SJCRH30 (cell line): ENCODE measurements at regions not wholly inside any gene's neighbourhood (a gene's known extent, or its start where the extent isn't known, plus 50 kb on each side); places are given as distances from the start of the nearest gene placed in this dataset.

Experiments
- DNase-seq, 2 experiments: peaks; one replicate each; pipeline ENCODE4 v3.0.0-alpha.2; 2015 to 2020
- H3K27ac ChIP-seq: fragments of 250-450 bp; sonication (Bioruptor Pico); 2 replicates; pipeline ENCODE4 v1.5.1; 2020; ENCODE audit warnings: mild to moderate bottlenecking, moderate library complexity
- H3K27me3 ChIP-seq: fragments of 250-450 bp; sonication (Bioruptor Pico); 2 replicates; pipeline ENCODE4 v1.5.1; 2020; ENCODE audit warnings: mild to moderate bottlenecking, moderate library complexity
- H3K36me3 ChIP-seq: fragments of 250-450 bp; sonication (Bioruptor Pico); 2 replicates; pipeline ENCODE4 v1.5.1; 2020; ENCODE audit warnings: mild to moderate bottlenecking, moderate library complexity
- H3K4me1 ChIP-seq: fragments of 250-450 bp; sonication (Bioruptor Pico); 2 replicates; pipeline ENCODE4 v1.5.1; 2020; ENCODE audit warnings: mild to moderate bottlenecking, moderate library complexity
- H3K4me3 ChIP-seq: fragments of 250-450 bp; sonication (Bioruptor Pico); 2 replicates; pipeline ENCODE4 v1.5.1; 2020; ENCODE audit warnings: mild to moderate bottlenecking, moderate library complexity
- H3K9me3 ChIP-seq: fragments of 250-450 bp; sonication (Bioruptor Pico); replicated peaks from 2 replicates; pipeline ENCODE4 v1.5.1; 2020; ENCODE audit warnings: mild to moderate bottlenecking, moderate library complexity

DNA sequence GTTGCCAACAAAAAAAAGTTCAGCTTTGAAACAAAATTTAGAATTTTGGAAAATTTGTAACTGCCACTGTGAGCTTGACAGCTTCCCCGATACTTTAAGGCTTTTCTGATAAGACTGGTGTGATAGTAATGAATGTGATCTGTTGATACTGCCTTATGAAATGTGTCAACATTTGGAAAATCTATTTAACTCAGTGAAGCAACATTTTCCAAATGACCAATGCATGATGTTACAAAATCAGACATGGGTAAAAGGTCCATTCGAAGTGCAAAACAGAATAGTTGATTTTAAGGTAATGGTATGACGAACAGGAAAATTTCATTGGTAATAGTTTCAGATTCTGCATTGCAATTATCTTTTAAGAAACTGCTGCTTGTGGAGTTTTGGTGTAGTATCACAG is 175.4 kb downstream of the SEM1 start:
- no peaks in the 10 kb centered on the region for H3K9me3 ChIP-seq
- no peaks in the 10 kb centered on the region for H3K27me3 ChIP-seq
- no peaks in the 10 kb centered on the region for H3K36me3 ChIP-seq
- H3K4me3 ChIP-seq, result no peak overlapping the region
- H3K27ac ChIP-seq, result no peak overlapping the region
- H3K4me1 ChIP-seq, result no peaks in the 10 kb centered on the region
- DNase-seq, result no peak

DNA sequence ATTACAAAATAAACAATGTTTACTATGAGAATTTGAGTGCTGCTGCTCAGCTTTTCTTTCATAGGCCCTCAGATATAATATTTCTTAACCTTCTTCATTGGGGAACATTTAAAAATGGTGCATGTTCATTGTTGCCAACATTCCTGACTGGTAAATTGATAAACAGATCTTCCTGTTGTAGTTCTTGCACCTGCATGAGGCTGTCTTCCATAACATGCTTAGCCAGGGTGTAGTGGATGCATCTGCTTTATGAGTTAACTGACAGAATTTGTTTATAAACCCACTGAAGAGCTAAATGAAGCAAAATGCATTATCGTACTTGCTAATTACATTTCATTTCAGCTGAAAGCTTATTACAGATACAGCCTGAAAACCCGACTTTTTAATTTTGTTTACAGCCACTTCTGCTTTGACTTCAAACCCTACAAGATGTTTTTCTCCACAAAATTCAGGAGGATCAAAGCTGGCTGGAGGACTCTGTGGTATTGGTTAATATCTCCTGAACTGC is 177.2 kb downstream of the SEM1 start:
- no peak overlapping the region for H3K27ac ChIP-seq
- H3K4me3 ChIP-seq, result no peak overlapping the region
- no peak for DNase-seq
- no peaks in the 10 kb centered on the region for H3K36me3 ChIP-seq
- H3K27me3 ChIP-seq, result no peaks in the 10 kb centered on the region
- H3K9me3 ChIP-seq, result no peaks in the 10 kb centered on the region
- no peaks in the 10 kb centered on the region for H3K4me1 ChIP-seq

DNA sequence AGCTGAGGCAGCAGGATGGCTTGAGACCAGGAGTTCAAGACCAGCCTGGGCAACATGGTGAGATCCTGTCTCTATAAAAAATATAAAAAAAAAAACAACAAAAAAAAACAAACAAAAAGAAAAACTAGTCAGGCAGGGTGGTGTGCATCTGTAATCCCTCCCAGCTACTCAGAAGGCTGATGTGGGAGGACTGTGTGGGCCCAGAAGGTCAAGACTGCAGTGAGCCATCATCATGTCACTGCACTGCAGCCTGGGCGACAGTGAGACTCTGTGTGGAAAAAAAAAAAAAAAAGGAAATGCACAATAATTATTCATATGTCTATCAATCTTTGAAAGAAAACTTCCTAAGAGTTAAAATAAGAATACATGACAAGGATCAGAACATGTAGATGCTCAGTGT is 178.3 kb downstream of the SEM1 start:
- Histone ChIP-seq H3K9me3 (no peaks in the 10 kb centered on the region), H3K27me3 (no peaks in the 10 kb centered on the region), H3K36me3 (no peaks in the 10 kb centered on the region), H3K27ac (no peak overlapping the region), H3K4me3 (no peak overlapping the region), H3K4me1 (no peaks in the 10 kb centered on the region)
- no peak for DNase-seq

DNA sequence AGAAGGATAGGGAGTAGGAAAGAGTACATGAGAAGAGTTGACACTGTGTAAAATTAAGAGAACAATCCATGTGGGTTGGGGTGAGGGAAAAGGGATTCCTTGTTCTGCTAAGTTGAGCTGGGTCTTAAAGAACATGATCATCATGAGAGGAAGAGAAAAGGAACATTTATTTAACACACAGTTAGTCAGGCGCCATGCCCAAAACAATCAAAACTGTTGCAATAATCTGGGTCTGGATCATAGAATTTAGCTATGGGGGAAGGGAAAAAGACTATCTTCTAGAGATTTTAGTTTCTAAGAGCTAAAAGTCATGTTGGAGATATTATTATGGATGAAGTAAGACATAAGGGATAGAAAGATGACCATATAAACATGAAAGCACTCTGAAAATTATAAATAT is 178.9 kb downstream of the SEM1 start:
- H3K36me3 ChIP-seq, result no peaks in the 10 kb centered on the region

DNA sequence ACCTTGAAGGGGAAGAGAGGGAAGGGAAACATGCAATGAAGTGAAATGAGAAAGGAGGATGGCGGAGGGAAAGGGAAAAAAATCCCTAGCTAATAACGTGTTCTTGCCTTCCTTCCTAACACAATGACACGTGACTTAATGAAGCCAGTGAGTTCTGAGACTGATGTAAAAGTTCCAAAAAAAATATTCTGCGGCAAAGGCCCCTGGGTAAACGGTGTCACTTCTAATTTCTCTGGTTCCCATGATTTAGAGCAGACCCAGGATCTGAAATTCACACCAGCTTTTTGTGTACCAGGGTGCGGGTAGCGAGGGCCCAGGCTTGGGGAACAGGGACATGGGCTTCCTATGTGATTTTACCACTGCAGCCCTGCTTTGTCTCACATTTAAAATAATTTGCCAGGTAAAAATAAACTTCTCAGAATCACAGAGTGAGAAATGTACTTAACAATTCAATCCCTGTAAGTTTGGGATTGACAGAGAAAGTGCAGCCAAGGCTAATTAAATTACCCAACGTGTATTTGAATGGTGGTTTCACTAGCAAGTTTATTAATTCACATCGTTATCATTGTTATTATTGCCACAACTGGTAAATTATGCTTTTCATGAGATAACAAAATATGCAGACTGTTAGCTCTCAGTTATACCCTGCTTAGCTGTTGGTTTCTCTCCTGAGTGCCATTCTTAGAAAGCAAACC is 182.4 kb downstream of the SEM1 start:
- Histone ChIP-seq H3K27ac (no peak overlapping the region), H3K36me3 (no peaks in the 10 kb centered on the region), H3K4me1 (no peaks in the 10 kb centered on the region), H3K27me3 (no peaks in the 10 kb centered on the region), H3K4me3 (no peak overlapping the region), H3K9me3 (no peaks in the 10 kb centered on the region)
- DNase-seq, result no peak

More for the DNA sequence above, 178.9 kb downstream of the SEM1 start:
- no peak for DNase-seq
- no peaks in the 10 kb centered on the region for H3K27me3 ChIP-seq
- no peak overlapping the region for H3K27ac ChIP-seq
- no peaks in the 10 kb centered on the region for H3K9me3 ChIP-seq
- H3K4me3 ChIP-seq, result no peak overlapping the region
- H3K4me1 ChIP-seq, result no peaks in the 10 kb centered on the region

DNA sequence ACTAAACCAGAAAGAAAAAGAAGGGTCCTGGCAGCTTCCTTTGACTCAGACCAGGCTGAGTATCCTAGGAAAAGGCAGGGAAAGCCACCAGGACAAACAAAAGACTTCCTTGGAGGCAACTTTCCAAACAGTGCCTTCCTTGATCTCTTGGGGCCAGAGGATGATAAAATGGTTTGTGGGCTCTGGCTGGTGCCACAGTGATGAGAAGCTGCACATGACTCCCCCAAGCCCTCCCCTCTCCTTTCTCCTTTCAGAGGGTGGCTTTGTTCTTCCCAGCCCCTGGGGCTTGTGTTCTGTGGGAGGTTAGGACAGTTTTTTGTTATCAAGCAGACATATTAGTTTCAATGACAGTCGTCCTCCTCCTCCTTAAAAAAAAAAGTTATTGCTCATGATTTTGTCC is 183.2 kb downstream of the SEM1 start:
- Histone ChIP-seq H3K27me3 (no peaks in the 10 kb centered on the region), H3K27ac (no peak overlapping the region), H3K36me3 (no peaks in the 10 kb centered on the region), H3K9me3 (no peaks in the 10 kb centered on the region), H3K4me1 (no peaks in the 10 kb centered on the region), H3K4me3 (no peak overlapping the region)
- DNase-seq, result no peak

DNA sequence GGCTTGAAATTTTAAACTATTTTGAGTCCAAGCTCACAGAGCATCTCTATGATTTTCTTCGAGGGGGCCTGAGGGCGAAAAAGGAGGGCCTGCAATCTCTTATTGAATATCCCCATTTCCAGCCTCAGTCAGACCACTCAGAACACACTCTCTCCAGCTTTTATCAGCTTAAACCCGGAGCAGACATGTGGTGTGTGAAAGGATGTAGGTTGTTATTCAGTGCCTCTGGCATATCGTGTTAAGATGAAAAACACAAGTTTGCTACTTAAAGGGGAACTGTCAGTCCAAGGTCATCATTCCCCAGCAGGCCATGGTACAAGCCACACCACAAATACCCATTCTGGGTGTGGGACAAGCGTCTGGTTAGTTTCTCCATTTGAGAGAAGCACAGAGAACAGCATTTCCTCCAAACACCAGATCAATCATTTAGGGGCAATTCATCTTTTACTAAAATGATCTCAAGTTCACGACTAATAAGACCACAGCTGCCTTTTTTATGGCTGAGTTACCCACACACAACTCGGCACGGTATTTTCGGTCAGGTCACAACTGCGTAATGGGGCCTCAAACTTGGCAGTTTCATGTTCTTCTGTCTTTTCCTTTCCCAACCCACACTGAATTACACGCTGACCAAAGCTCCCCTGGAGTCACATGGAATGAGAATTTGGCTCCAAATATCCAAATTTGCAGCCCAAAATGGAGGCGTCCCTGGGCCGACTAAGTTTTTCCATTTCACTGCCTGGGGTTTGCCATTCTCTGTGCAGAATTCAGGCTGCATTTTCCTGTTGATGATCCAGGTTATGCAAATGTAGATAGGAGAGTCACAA is 188.4 kb downstream of the SEM1 start:
- Histone ChIP-seq H3K27me3 (no peaks in the 10 kb centered on the region), H3K4me1 (no peaks in the 10 kb centered on the region), H3K9me3 (no peaks in the 10 kb centered on the region), H3K36me3 (no peaks in the 10 kb centered on the region), H3K27ac (no peak overlapping the region), H3K4me3 (no peak overlapping the region)
- no peak for DNase-seq

DNA sequence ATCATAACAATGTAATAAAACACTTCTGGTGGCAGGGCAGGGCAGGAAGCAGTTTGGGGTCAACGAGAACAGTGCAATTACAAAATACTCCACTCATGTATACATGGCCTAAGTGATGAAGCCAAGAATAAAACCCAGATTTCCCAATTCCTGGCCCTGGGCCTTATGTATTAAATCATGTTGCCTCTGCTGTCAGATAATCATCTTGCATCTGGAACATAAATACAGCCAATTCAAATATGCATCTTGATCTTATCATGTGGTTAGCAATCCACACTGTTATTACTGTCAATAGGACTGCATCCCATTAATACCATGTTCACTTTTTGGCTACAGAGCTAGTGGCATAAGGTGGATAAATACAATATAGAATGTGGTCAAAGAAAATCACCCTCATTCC is 186.5 kb upstream of the SLC25A13 start:
- Histone ChIP-seq H3K4me1 (no peaks in the 10 kb centered on the region), H3K4me3 (no peak overlapping the region), H3K9me3 (no peaks in the 10 kb centered on the region), H3K36me3 (no peaks in the 10 kb centered on the region), H3K27me3 (no peaks in the 10 kb centered on the region), H3K27ac (no peak overlapping the region)
- DNase-seq, result no peak

DNA sequence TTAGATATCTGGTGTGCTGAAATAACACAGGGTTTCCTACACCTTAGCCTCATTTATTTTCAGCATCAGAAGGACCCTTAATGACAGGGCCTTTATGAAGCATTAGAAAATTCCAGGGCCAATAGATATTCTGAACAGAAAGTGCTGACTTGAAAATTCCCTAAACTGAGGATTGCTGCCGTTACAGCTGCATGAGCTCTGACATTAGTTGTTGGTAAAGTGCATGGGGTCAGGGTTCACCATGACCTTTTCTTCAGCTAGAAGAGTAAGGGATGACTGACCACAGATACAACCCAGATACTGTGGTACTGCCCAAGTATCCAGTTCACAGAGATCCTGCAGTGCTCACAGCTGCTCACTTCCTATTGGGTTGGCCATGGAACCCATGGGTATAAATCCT is 181.7 kb upstream of the SLC25A13 start:
- no peaks in the 10 kb centered on the region for H3K27me3 ChIP-seq
- no peaks in the 10 kb centered on the region for H3K9me3 ChIP-seq
- H3K36me3 ChIP-seq, result no peaks in the 10 kb centered on the region
- H3K4me3 ChIP-seq, result no peak overlapping the region
- H3K27ac ChIP-seq, result no peak overlapping the region
- no peak for DNase-seq
- no peaks in the 10 kb centered on the region for H3K4me1 ChIP-seq

DNA sequence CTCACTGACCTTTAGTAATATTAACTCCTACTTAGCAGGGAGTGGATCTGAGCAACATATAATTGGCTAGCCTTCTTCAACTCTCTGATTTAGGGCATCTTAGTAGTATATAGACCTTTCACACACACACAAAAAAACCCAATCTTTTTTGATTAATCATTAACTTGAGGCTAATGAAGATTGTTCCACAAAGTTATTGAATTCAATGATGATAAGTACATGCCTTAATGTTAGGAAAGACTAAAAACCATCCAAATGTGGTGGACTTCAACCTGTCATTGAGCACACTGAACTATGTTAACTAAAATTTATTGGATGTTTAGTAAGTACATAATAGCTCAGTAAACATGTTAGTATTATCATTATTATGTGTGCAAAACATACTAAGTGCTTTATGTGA is 179.4 kb upstream of the SLC25A13 start:
- Histone ChIP-seq H3K4me3 (no peak overlapping the region), H3K27ac (no peak overlapping the region), H3K36me3 (no peaks in the 10 kb centered on the region), H3K4me1 (no peaks in the 10 kb centered on the region), H3K27me3 (no peaks in the 10 kb centered on the region), H3K9me3 (no peaks in the 10 kb centered on the region)
- DNase-seq, result no peak

DNA sequence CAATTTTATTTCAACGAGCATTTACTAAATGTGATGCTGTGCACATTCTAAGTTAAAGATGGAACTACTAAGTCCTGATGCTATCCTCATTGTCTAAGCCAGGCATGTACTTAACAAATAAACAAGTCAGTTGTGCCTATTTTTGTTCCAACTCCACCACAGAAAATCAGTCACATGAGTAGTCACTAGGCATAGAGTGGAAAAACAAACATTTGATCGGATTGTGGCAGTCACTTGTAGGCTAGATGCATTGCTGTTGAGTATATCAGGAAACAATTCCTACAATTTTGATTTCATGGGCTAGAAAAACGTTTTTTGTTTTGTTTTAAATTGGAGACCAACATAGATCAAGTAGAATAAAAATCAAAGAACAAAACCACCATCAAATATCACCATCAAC is 177.6 kb upstream of the SLC25A13 start:
- no peaks in the 10 kb centered on the region for H3K36me3 ChIP-seq
- no peak overlapping the region for H3K27ac ChIP-seq
- no peak overlapping the region for H3K4me3 ChIP-seq
- no peaks in the 10 kb centered on the region for H3K4me1 ChIP-seq
- no peaks in the 10 kb centered on the region for H3K9me3 ChIP-seq
- no peaks in the 10 kb centered on the region for H3K27me3 ChIP-seq
- DNase-seq, result no peak

DNA sequence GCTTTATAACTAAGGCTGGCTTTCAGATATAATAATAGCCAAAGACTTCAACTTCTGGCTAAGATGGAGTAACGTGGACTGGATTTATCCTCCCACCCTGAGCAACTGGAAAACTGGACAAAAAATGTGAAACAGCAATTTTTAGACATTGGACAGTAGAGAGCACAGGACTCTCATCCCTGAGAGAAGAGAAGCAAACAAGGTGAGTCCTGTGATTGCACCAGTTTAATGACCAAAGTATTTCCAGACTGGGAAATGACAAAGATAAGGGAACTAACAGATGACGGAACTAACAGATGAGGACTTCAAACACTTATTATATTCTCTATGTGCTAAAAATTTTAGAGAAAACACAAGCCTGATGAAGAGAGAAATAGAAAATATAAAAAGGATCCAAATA is 175.7 kb upstream of the SLC25A13 start:
- Histone ChIP-seq H3K27ac (no peak overlapping the region), H3K36me3 (no peaks in the 10 kb centered on the region), H3K4me1 (no peaks in the 10 kb centered on the region), H3K27me3 (no peaks in the 10 kb centered on the region), H3K9me3 (no peaks in the 10 kb centered on the region), H3K4me3 (no peak overlapping the region)
- no peak for DNase-seq

DNA sequence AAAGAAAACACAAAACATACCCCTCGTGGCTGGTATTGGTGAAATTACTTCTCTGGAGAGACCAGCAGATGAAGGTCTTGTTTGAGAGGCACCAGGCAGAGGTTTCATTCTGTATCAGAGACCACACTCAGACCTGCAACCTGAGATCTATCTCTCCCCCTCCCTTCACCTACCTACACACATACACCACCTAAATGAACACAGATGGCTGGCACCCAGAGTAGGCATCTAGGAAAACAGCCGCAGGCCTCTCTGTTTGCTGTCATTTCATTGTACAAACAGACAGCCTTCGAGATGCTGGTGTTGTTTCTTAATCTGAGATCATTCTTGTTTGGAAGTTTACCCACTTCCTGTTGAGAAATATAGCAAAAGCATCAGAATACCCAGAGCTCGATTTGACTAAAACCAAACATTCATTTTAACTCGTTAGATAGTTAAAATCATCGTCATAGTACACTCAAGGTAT is 173.9 kb upstream of the SLC25A13 start:
- Histone ChIP-seq H3K36me3 (no peaks in the 10 kb centered on the region), H3K9me3 (no peaks in the 10 kb centered on the region), H3K27ac (no peak overlapping the region), H3K4me1 (no peaks in the 10 kb centered on the region), H3K27me3 (no peaks in the 10 kb centered on the region), H3K4me3 (no peak overlapping the region)
- no peak for DNase-seq

DNA sequence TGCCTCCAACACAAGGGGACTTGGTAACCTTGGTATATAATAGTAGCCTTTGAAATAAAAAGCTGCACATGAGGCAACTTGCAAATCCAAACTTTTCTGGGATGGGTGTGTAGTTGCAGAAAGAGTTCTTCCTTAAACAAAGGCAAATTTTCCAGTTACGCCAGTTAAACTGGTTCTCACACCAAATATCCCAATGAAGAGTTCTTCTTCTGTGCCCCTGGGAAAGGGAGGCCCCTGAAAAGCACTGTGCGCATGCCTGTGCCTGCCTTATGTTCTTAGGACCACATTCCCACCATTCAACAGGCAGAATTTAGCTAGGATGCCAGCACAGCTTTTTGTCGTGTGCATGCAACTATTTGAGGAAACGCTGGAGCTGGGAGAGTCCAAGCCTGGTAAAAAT is 164.8 kb upstream of the SLC25A13 start:
- no peak for DNase-seq

DNA sequence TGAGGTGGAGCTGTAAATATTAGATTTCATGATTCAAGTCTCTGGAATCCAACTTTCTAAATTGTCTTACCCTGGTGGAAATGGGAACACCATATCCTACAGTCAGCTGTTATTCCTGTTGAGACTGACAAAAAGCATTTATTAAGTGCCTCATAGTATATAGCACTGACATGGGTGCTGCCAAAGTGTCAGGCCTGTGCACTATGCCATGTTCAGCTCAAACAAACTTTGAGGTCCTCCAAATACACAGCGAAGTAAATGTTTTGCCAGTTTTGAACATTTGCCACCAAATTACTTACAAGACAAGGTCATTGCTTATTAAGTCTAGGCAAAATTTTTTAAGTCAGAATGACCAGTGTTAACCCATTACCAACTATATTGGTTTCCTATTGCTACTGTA is 162.9 kb upstream of the SLC25A13 start:
- DNase-seq, result no peak
- Histone ChIP-seq H3K27me3 (no peaks in the 10 kb centered on the region), H3K4me3 (no peak overlapping the region), H3K36me3 (no peaks in the 10 kb centered on the region), H3K4me1 (peaks cover 3% of the 10 kb centered on the region; the same call in 1 of the 2 replicates), H3K9me3 (no peaks in the 10 kb centered on the region), H3K27ac (no peak overlapping the region)

More for the DNA sequence above, 164.8 kb upstream of the SLC25A13 start:
- H3K27ac ChIP-seq, result no peak overlapping the region
- peaks cover 2% of the 10 kb centered on the region; the same call in 1 of the 2 replicates for H3K4me1 ChIP-seq
- H3K27me3 ChIP-seq, result no peaks in the 10 kb centered on the region
- no peaks in the 10 kb centered on the region for H3K36me3 ChIP-seq
- H3K4me3 ChIP-seq, result no peak overlapping the region
- no peaks in the 10 kb centered on the region for H3K9me3 ChIP-seq
